Aorta (tissue), 5 donors: ENCODE measurements at regions not wholly inside any gene's neighbourhood (a gene's known extent, or its start where the extent isn't known, plus 50 kb on each side); places are given as distances from the start of the nearest gene placed in this dataset.

Experiments used
- ATAC-seq: fragments of 200-7000 bp; cut with Tn5 transposase; one replicate; pipeline ENCODE4 v1.9.1; 2022; ENCODE audit warnings: moderate library complexity; ENCODE audit not compliant: low FRiP score
- DNase-seq, 2 donors: peaks; one replicate each; pipeline ENCODE4 v3.0.0-alpha.2; 2020
- H3K27ac ChIP-seq, 2 donors: one replicate each; pipeline ENCODE4 v1.5.1; 2013; ENCODE audit warnings: low read length in 2 of 2, mild to moderate bottlenecking in 2 of 2, moderate library complexity in 2 of 2, control low read depth in 1 of 2, inconsistent platforms in 1 of 2, low read depth in 1 of 2
- H3K27me3 ChIP-seq, 2 donors: one replicate each; pipeline ENCODE4 v1.6.1; 2013; ENCODE audit warnings: control low read depth in 1 of 2, low read length in 1 of 2, mild to moderate bottlenecking in 1 of 2, moderate library complexity in 1 of 2; ENCODE audit not compliant: insufficient read depth in 2 of 2, control insufficient read depth in 1 of 2
- H3K36me3 ChIP-seq, 2 donors: one replicate each; pipeline ENCODE4 v1.6.1; 2013; ENCODE audit warnings: control low read depth in 1 of 2, low read length in 1 of 2, mild to moderate bottlenecking in 1 of 2; ENCODE audit not compliant: insufficient read depth in 2 of 2, control insufficient read depth in 1 of 2
- H3K4me1 ChIP-seq, 2 donors: one replicate each; pipeline ENCODE4 v1.6.1; 2013; ENCODE audit warnings: low read length in 2 of 2, control low read depth in 1 of 2, mild to moderate bottlenecking in 1 of 2, moderate library complexity in 1 of 2; ENCODE audit not compliant: insufficient read depth in 2 of 2, control insufficient read depth in 1 of 2
- H3K4me3 ChIP-seq, 2 donors: one replicate each; pipeline ENCODE4 v1.5.1; 2013; ENCODE audit warnings: low read length in 2 of 2, control low read depth in 1 of 2, mild to moderate bottlenecking in 1 of 2
- H3K9me3 ChIP-seq: one replicate; pipeline ENCODE4 v1.6.1; 2013; ENCODE audit warnings: mild to moderate bottlenecking, low read length; ENCODE audit not compliant: control insufficient read depth
- WGBS, 2 donors: extraction: QIAGEN DNeasy Blood & Tissue Kit; methylation state at CpG; one replicate each; pipeline ENCODE4 v1.1.7; 2013; 5-methylcytosine and 5-hydroxymethylcytosine counted together
- intact Hi-C, 2 donors: fragments of 100-400 bp; cut with DNase I; formaldehyde crosslinking; loops; one replicate each; pipeline versions ENCODE4 v1.14.2 to v1.15.0; 2022
- donor health status: healthy with polysubstance abuse.
- donor health status: Bipolar disorder and iron deficiency.
- donor health status: DM: no; HTN: no; CAD: no.
- donor health status: DM: no; HTN: no; CAD: no.
- donor health status: DM: yes; HTN: yes; CAD: no.

GRCh38 chr7:115106316-115106715, 184.4 kb downstream of the MDFIC start:
- DNase-seq (no peak), ATAC-seq (no peak)
- intact Hi-C loops = no loop called here
- no peaks in the 10 kb centered on the region for H3K9me3 ChIP-seq
- no peaks in the 10 kb centered on the region for H3K4me1 ChIP-seq
- H3K36me3 ChIP-seq = no peaks in the 10 kb centered on the region
- H3K4me3 ChIP-seq = no peak overlapping the region
- WGBS, 2 donors = 94 to 98% methylated on average over 3 of the region's 3 CpGs
- H3K27me3 ChIP-seq = no peaks in the 10 kb centered on the region
- H3K27ac ChIP-seq = no peak overlapping the region

- Histone ChIP-seq H3K27ac (no peak overlapping the region), H3K27me3 (no peaks in the 10 kb centered on the region), H3K36me3 (no peaks in the 10 kb centered on the region), H3K4me1 (no peaks in the 10 kb centered on the region), H3K9me3 (no peaks in the 10 kb centered on the region), H3K4me3 (no peak overlapping the region)
- 98% methylated on average over 2 of the region's 2 CpGs for WGBS, 2 donors
- no peak for ATAC-seq
- intact Hi-C loops = no loop called here
- DNase-seq = no peak
These were observed 180.8 kb downstream of the MDFIC start for GRCh38 chr7:115102738-115103137.

GRCh38 chr7:115101199-115101598, 179.3 kb downstream of the MDFIC start:
- ATAC-seq = no peak
- no peaks in the 10 kb centered on the region for H3K4me1 ChIP-seq

GRCh38 chr7:115099906-115100305, 178.0 kb downstream of the MDFIC start:
- ATAC-seq (peak; percentile 64), DNase-seq (no peak)
- Histone ChIP-seq H3K4me1 (no peaks in the 10 kb centered on the region), H3K9me3 (no peaks in the 10 kb centered on the region), H3K4me3 (no peak overlapping the region), H3K27me3 (no peaks in the 10 kb centered on the region), H3K27ac (no peak overlapping the region), H3K36me3 (no peaks in the 10 kb centered on the region)
- intact Hi-C loops = no loop called here
- 14 to 18% methylated on average over 1 of the region's 1 CpG for WGBS, 2 donors

More at GRCh38 chr7:115101199-115101598, 179.3 kb downstream of the MDFIC start:
- no peak overlapping the region for H3K27ac ChIP-seq
- no peaks in the 10 kb centered on the region for H3K27me3 ChIP-seq
- intact Hi-C loops = no loop called here
- DNase-seq = no peak
- no peak overlapping the region for H3K4me3 ChIP-seq
- no peaks in the 10 kb centered on the region for H3K9me3 ChIP-seq
- H3K36me3 ChIP-seq = no peaks in the 10 kb centered on the region

GRCh38 chr7:115097175-115097671, 175.3 kb downstream of the MDFIC start:
- Histone ChIP-seq H3K36me3 (no peaks in the 10 kb centered on the region), H3K4me3 (no peak overlapping the region), H3K9me3 (no peaks in the 10 kb centered on the region), H3K27ac (no peak overlapping the region), H3K4me1 (no peaks in the 10 kb centered on the region), H3K27me3 (no peaks in the 10 kb centered on the region)
- WGBS, 2 donors = 88 to 91% methylated on average over 3 of the region's 3 CpGs
- no peak for DNase-seq
- no peak for ATAC-seq
- intact Hi-C loops = no loop called here

- no peak for DNase-seq
- Histone ChIP-seq H3K27ac (no peak overlapping the region), H3K4me3 (no peak overlapping the region), H3K36me3 (no peaks in the 10 kb centered on the region), H3K27me3 (no peaks in the 10 kb centered on the region), H3K4me1 (no peaks in the 10 kb centered on the region), H3K9me3 (no peaks in the 10 kb centered on the region)
- intact Hi-C loops = no loop called here
- no peak for ATAC-seq
- WGBS, 2 donors = 29 to 33% methylated on average over 1 of the region's 1 CpG
These were observed 174.4 kb downstream of the MDFIC start for GRCh38 chr7:115096262-115096661.

GRCh38 chr7:115094163-115094562, 172.3 kb downstream of the MDFIC start:
- Histone ChIP-seq H3K27me3 (no peaks in the 10 kb centered on the region), H3K4me3 (no peak overlapping the region), H3K4me1 (no peaks in the 10 kb centered on the region), H3K9me3 (no peaks in the 10 kb centered on the region), H3K36me3 (no peaks in the 10 kb centered on the region), H3K27ac (no peak overlapping the region)
- intact Hi-C loops = no loop called here
- DNase-seq = no peak
- 95 to 96% methylated on average over 4 of the region's 4 CpGs for WGBS, 2 donors
- no peak for ATAC-seq

GRCh38 chr7:115088893-115089292, 167.0 kb downstream of the MDFIC start:
- H3K9me3 ChIP-seq = no peaks in the 10 kb centered on the region
- H3K27ac ChIP-seq = no peak overlapping the region
- no peak for DNase-seq
- WGBS, 2 donors = 66 to 71% methylated on average over 3 of the region's 3 CpGs
- H3K36me3 ChIP-seq = no peaks in the 10 kb centered on the region
- no peak for ATAC-seq
- intact Hi-C loops = no loop called here
- no peaks in the 10 kb centered on the region for H3K4me1 ChIP-seq
- no peak overlapping the region for H3K4me3 ChIP-seq
- no peaks in the 10 kb centered on the region for H3K27me3 ChIP-seq

- no peak overlapping the region for H3K4me3 ChIP-seq
- H3K36me3 ChIP-seq = no peaks in the 10 kb centered on the region
- H3K27ac ChIP-seq = no peak overlapping the region
- no peaks in the 10 kb centered on the region for H3K9me3 ChIP-seq
- peak; percentile 68 for ATAC-seq
- intact Hi-C loops = no loop called here
- H3K4me1 ChIP-seq = no peaks in the 10 kb centered on the region
- WGBS, 2 donors = 2 to 6% methylated on average over 2 of the region's 2 CpGs
- no peak for DNase-seq
- no peaks in the 10 kb centered on the region for H3K27me3 ChIP-seq
These were observed 165.5 kb downstream of the MDFIC start for GRCh38 chr7:115087437-115087836.
